ENCODE measurements at regions not wholly inside any gene's neighbourhood (a gene's known extent, or its start where the extent isn't known, plus 50 kb on each side); places are given as distances from the start of the nearest gene placed in this dataset.

DNA sequence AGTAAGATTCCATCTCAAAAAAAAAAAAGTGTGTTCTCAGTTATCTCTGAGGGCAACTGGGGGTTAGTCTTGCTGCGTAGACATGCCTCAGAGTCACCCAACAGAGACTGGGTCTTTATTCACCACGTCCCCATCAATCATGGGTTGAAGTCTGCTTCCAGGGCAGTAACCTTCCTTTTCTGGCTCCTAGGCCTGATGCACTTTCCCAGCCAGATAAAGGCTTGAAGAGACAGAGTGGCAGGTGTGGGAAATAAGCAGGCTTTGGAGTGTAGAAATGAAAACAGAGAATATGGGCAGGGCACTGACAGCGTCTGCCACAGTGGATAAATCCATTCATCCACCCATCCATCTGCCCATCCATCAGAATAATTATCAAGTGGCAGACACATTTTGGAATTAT is 134.1 kb upstream of the LGALSL start:
- peaks cover 6% of the 10 kb centered on the region for H3K27me3 ChIP-seq (ENCODE audit: low read depth)
- H3K4me3 ChIP-seq: no peak overlapping the region
- intact Hi-C loops (cut with micrococcal nuclease): loop anchor here (10.0 kb wide), 1 partner anchor 185 kb away; no protein-coding TSS in a partner anchor

DNA sequence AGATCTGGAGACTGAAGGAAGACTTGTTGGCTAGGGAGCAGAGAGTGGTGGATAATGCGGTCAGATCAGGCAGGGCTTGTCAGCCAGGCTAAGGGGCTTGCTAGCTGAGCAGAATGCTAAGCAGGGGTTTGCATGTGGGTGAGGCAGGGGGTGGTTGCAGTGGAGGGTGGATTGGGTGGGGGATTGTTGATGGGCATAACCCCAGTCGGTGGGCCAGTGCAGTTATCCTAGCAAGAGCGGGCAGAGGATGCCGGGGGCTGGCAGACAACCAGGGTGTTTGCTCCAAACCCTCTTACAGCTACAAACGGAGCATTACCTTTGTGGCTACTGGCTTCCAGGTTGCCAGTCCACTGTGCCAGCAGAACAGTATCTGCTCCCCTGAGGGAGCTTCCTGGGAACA is 131.5 kb upstream of the LGALSL start:
- H3K36me3 ChIP-seq: no peaks in the 10 kb centered on the region
- H3K4me1 ChIP-seq: peaks cover 4% of the 10 kb centered on the region
- no peak overlapping the region for H3K4me3 ChIP-seq
- TF ChIP-seq, protein P1, sequence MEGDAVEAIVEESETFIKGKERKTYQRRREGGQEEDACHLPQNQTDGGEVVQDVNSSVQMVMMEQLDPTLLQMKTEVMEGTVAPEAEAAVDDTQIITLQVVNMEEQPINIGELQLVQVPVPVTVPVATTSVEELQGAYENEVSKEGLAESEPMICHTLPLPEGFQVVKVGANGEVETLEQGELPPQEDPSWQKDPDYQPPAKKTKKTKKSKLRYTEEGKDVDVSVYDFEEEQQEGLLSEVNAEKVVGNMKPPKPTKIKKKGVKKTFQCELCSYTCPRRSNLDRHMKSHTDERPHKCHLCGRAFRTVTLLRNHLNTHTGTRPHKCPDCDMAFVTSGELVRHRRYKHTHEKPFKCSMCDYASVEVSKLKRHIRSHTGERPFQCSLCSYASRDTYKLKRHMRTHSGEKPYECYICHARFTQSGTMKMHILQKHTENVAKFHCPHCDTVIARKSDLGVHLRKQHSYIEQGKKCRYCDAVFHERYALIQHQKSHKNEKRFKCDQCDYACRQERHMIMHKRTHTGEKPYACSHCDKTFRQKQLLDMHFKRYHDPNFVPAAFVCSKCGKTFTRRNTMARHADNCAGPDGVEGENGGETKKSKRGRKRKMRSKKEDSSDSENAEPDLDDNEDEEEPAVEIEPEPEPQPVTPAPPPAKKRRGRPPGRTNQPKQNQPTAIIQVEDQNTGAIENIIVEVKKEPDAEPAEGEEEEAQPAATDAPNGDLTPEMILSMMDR (IDR thresholded peaks at IDR 0.05; ENCODE audit: borderline replicate concordance): no peak
- intact Hi-C loops (cut with micrococcal nuclease): no loop called here
- no peaks in the 10 kb centered on the region for H3K9me3 ChIP-seq (replicated peaks)
- DNase-seq: no peak
- H3K27ac ChIP-seq (replicated peaks): no peak overlapping the region
- peaks cover 6% of the 10 kb centered on the region for H3K27me3 ChIP-seq (ENCODE audit: low read depth)

More for the DNA sequence above, 134.1 kb upstream of the LGALSL start:
- Histone ChIP-seq H3K4me1 (no peaks in the 10 kb centered on the region), H3K9me3 (replicated peaks) (no peaks in the 10 kb centered on the region), H3K27ac (replicated peaks) (no peak overlapping the region), H3K36me3 (no peaks in the 10 kb centered on the region)
- no peak for DNase-seq
- TF ChIP-seq, protein P1 (IDR thresholded peaks at IDR 0.05; ENCODE audit: borderline replicate concordance): no peak

GRCh38 chr2:64323197-64323596 is 130.8 kb upstream of the LGALSL start:
- intact Hi-C loops (cut with micrococcal nuclease): no loop called here
- no peak for DNase-seq
- TF ChIP-seq, protein P1 (IDR thresholded peaks at IDR 0.05; ENCODE audit: borderline replicate concordance): no peak
- H3K9me3 ChIP-seq (replicated peaks): no peaks in the 10 kb centered on the region
- H3K4me1 ChIP-seq: peaks cover 11% of the 10 kb centered on the region
- no peak overlapping the region for H3K4me3 ChIP-seq
- H3K27ac ChIP-seq (replicated peaks): no peak overlapping the region
- no peaks in the 10 kb centered on the region for H3K36me3 ChIP-seq
- H3K27me3 ChIP-seq (ENCODE audit: low read depth): peaks cover 6% of the 10 kb centered on the region

DNA sequence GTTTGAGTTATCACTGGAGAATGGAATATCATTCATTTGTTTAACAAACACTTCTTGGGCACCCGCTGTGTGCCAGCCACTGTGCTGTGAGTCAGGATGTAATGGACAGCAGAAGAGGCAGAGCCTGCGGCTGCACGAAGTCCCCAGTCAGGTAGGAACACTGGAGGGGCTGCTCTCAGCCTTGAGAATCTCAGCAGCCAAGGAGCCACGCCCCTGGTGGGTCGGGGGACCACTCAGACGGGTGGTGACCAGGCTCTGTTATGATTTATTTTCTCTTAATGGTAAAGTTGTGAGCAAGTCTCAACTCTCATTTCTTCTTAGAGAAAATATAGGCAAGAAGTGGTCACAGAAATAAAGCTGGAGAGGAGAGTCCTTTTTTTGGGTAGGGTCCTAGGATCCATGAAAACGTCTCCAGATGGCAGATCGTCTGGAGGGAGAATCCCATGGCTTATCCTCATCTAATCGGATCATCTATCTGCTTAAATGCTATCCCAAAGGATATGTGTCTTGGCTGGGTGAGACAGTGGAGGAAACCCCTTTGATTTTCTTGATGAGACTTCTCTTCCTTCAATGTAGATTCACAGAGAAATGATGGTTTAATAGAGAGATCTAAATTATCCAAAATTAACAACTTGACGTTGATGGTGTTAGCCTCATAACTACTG is 129.1 kb upstream of the LGALSL start:
- no peak overlapping the region for H3K4me3 ChIP-seq
- intact Hi-C loops (cut with micrococcal nuclease): loop anchor here (5.0 kb wide), 1 partner anchor 273 kb away; no protein-coding TSS in a partner anchor
- H3K36me3 ChIP-seq: no peaks in the 10 kb centered on the region
- no peaks in the 10 kb centered on the region for H3K9me3 ChIP-seq (replicated peaks)
- DNase-seq: no peak
- H3K27ac ChIP-seq (replicated peaks): no peak overlapping the region
- peaks cover 28% of the 10 kb centered on the region for H3K4me1 ChIP-seq
- peaks cover 6% of the 10 kb centered on the region for H3K27me3 ChIP-seq (ENCODE audit: low read depth)
- TF ChIP-seq, protein P1 (IDR thresholded peaks at IDR 0.05; ENCODE audit: borderline replicate concordance): no peak

GRCh38 chr2:64325477-64325851 is 128.5 kb upstream of the LGALSL start:
- TF ChIP-seq, protein P1 (IDR thresholded peaks at IDR 0.05; ENCODE audit: borderline replicate concordance): no peak
- intact Hi-C loops (cut with micrococcal nuclease): loop anchor here (5.0 kb wide), 1 partner anchor 273 kb away; no protein-coding TSS in a partner anchor
- peaks cover 6% of the 10 kb centered on the region for H3K27me3 ChIP-seq (ENCODE audit: low read depth)

More at GRCh38 chr2:64325477-64325851, 128.5 kb upstream of the LGALSL start:
- H3K36me3 ChIP-seq: no peaks in the 10 kb centered on the region
- H3K9me3 ChIP-seq (replicated peaks): no peaks in the 10 kb centered on the region
- H3K4me1 ChIP-seq: peaks cover 34% of the 10 kb centered on the region
- H3K27ac ChIP-seq (replicated peaks): no peak overlapping the region
- no peak overlapping the region for H3K4me3 ChIP-seq
- DNase-seq: no peak
